ENCODE measurements at regions not wholly inside any gene's neighbourhood (a gene's known extent, or its start where the extent isn't known, plus 50 kb on each side); places are given as distances from the start of the nearest gene placed in this dataset.

DNA sequence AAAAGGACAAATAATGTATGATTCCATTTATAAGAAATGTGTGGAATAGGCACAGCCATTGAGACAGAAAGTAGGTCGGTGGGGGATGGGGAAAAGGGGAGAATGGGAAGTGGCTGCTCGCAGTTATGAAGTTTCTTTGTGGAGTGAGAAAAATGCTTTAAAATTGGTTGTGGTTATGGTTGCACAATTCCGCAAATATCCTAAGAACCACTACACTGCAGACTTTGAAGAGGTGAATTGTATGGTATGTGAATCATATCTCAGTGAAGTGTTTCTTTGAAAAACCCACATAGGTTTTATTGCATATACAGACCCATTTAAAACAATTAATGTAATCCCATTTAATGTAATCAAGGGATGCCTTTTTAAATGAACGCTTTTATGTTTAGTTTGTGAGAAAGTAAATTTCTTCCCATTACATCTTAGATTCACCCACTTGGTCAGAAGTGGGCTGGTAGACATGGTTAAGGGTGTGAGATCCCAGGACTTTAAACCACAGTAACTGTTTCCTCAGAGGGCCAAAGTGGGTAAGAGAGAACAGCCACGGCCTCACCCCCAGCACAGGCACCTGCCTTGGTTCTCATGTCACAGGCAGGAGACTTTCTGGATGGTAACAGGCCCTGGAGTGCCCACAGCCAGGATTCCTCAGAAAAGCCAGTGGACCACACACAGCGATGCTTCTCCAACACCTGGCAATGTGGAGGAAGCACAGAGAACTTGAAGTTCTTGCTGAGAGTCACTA is 119.3 kb upstream of the GJB6 start:
- peak overlapping the region in 2 of 3 experiments; percentile 48 to 55 for H3K4me3 ChIP-seq (ENCODE audit: control insufficient read depth in 2 of 3, extremely low read depth in 1 of 3, insufficient read depth in 2 of 3, low read depth in 1 of 3, low read length in 3 of 3)
- DNase-seq (ENCODE audit: low read depth, low spot score) (peak; percentile 41), FAIRE-seq (peak; percentile 83)
- peaks cover 36% of the 10 kb centered on the region for H3K4me1 ChIP-seq (ENCODE audit: control insufficient read depth, extremely low read depth, insufficient read depth, low read length)
- H3K79me2 ChIP-seq (ENCODE audit: control insufficient read depth, insufficient read depth, low read length): no peaks in the 10 kb centered on the region
- H3K27ac ChIP-seq (ENCODE audit: control insufficient read depth, insufficient read depth, low read length): peak overlapping the region; percentile 95
- H3K9me3 ChIP-seq (ENCODE audit: control insufficient read depth, low read depth, low read length): no peaks in the 10 kb centered on the region
- TF ChIP-seq, protein P1, sequence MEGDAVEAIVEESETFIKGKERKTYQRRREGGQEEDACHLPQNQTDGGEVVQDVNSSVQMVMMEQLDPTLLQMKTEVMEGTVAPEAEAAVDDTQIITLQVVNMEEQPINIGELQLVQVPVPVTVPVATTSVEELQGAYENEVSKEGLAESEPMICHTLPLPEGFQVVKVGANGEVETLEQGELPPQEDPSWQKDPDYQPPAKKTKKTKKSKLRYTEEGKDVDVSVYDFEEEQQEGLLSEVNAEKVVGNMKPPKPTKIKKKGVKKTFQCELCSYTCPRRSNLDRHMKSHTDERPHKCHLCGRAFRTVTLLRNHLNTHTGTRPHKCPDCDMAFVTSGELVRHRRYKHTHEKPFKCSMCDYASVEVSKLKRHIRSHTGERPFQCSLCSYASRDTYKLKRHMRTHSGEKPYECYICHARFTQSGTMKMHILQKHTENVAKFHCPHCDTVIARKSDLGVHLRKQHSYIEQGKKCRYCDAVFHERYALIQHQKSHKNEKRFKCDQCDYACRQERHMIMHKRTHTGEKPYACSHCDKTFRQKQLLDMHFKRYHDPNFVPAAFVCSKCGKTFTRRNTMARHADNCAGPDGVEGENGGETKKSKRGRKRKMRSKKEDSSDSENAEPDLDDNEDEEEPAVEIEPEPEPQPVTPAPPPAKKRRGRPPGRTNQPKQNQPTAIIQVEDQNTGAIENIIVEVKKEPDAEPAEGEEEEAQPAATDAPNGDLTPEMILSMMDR (optimal IDR thresholded peaks at IDR 0.05 in 1 of 3, IDR thresholded peaks at IDR 0.05 in 1 of 3, conservative IDR thresholded peaks at IDR 0.05 in 1 of 3; ENCODE audit: extremely low read depth in 1 of 3, insufficient read depth in 2 of 3, low read length in 3 of 3): no peak
- TF ChIP-seq EZH2 (IDR thresholded peaks at IDR 0.05; ENCODE audit: low read length): no peak
- H4K20me1 ChIP-seq (ENCODE audit: control insufficient read depth, extremely low read depth, insufficient read depth, low read length): no peaks in the 10 kb centered on the region
- H3K36me3 ChIP-seq (ENCODE audit: control insufficient read depth in 2 of 2, extremely low read depth in 1 of 2, insufficient read depth in 2 of 2, low read length in 2 of 2): no peaks in the 10 kb centered on the region
- peak overlapping the region; percentile 48 for H2AFZ ChIP-seq (ENCODE audit: control insufficient read depth, low read length)
- H3K27me3 ChIP-seq (ENCODE audit: control insufficient read depth, extremely low read depth, insufficient read depth, low read length): no peaks in the 10 kb centered on the region
- peak overlapping the region; percentile 88 for H3K4me2 ChIP-seq (ENCODE audit: control insufficient read depth, extremely low read depth, insufficient read depth, low read depth, low read length)
- peak overlapping the region; percentile 77 for H3K9ac ChIP-seq (ENCODE audit: control insufficient read depth, extremely low read depth, insufficient read depth, low read length)
- H3K9me1 ChIP-seq (ENCODE audit: control insufficient read depth, extremely low read depth, insufficient read depth, low read length): no peaks in the 10 kb centered on the region
- dilution Hi-C loops (cut with MboI; ENCODE audit: extremely low pct_ligation_motif_present, low sequenced_read_pairs): no loop called here

DNA sequence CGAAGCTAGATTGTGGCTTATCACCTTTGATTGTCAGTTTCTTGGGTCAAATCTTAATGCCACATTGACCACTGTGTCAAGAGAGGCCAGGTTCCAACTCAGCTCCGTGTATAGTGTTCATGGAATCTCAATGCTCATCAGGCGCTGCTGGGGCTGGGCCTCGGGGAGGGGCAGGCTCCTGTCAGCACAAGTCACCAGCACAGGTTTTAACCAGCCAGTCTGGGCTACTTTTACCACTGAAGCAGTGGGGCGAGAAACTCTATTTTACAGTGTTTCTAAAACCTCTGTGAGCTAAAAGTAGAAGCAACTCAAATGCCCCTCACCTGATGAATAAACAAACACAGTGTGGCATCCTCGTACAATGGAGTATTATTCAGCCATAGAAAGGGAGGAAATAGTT is 118.7 kb upstream of the GJB6 start:
- dilution Hi-C loops (cut with MboI; ENCODE audit: extremely low pct_ligation_motif_present, low sequenced_read_pairs): no loop called here
- Histone ChIP-seq H3K27ac (ENCODE audit: control insufficient read depth, insufficient read depth, low read length) (peak overlapping the region; percentile 95), H3K36me3 (ENCODE audit: control insufficient read depth in 2 of 2, extremely low read depth in 1 of 2, insufficient read depth in 2 of 2, low read length in 2 of 2) (no peaks in the 10 kb centered on the region), H2AFZ (ENCODE audit: control insufficient read depth, low read length) (peak overlapping the region; percentile 70), H3K27me3 (ENCODE audit: control insufficient read depth, extremely low read depth, insufficient read depth, low read length) (no peaks in the 10 kb centered on the region), H4K20me1 (ENCODE audit: control insufficient read depth, extremely low read depth, insufficient read depth, low read length) (no peaks in the 10 kb centered on the region), H3K9me1 (ENCODE audit: control insufficient read depth, extremely low read depth, insufficient read depth, low read length) (no peaks in the 10 kb centered on the region), H3K79me2 (ENCODE audit: control insufficient read depth, insufficient read depth, low read length) (no peaks in the 10 kb centered on the region), H3K9ac (ENCODE audit: control insufficient read depth, extremely low read depth, insufficient read depth, low read length) (peak overlapping the region; percentile 77), H3K4me1 (ENCODE audit: control insufficient read depth, extremely low read depth, insufficient read depth, low read length) (peaks cover 36% of the 10 kb centered on the region), H3K9me3 (ENCODE audit: control insufficient read depth, low read depth, low read length) (no peaks in the 10 kb centered on the region), H3K4me3 (ENCODE audit: control insufficient read depth in 2 of 3, extremely low read depth in 1 of 3, insufficient read depth in 2 of 3, low read depth in 1 of 3, low read length in 3 of 3) (peak overlapping the region in 2 of 3 experiments; percentile 48 to 55), H3K4me2 (ENCODE audit: control insufficient read depth, extremely low read depth, insufficient read depth, low read depth, low read length) (peak overlapping the region; percentile 88)
- no peak for TF ChIP-seq EZH2 (IDR thresholded peaks at IDR 0.05; ENCODE audit: low read length)
- TF ChIP-seq, protein P1 (optimal IDR thresholded peaks at IDR 0.05 in 1 of 3, IDR thresholded peaks at IDR 0.05 in 1 of 3, conservative IDR thresholded peaks at IDR 0.05 in 1 of 3; ENCODE audit: extremely low read depth in 1 of 3, insufficient read depth in 2 of 3, low read length in 3 of 3): no peak
- DNase-seq (ENCODE audit: low read depth, low spot score) (peak; percentile 53), FAIRE-seq (peak; percentile 83)

Measured in keratinocyte (primary cell).